IMR-90 (cell line): ENCODE measurements at regions not wholly inside any gene's neighbourhood (a gene's known extent, or its start where the extent isn't known, plus 50 kb on each side); places are given as distances from the start of the nearest gene placed in this dataset.

Experiments
- ATAC-seq: fragments of 200-7000 bp; cut with Tn5 transposase; 2 replicates; pipeline ENCODE4 v1.9.1; 2020; ENCODE audit warnings: low read depth, mild to moderate bottlenecking, moderate library complexity
- BruUV-seq: library from RNA; stranded (reverse); fragments of 400-500 nt; replicated peaks from 2 replicates; lab custom pipeline; 2021; lab: Mats Ljungman, UMichigan
- CTCF ChIA-PET: fragments of 300-600 bp; formaldehyde crosslinking; extraction: SDS; loops from one replicate; lab custom pipeline; 2021; ENCODE audit warnings: antibody characterized with exemption; lab: Yijun Ruan, JAX
- POLR2A ChIA-PET: fragments of 300-600 bp; sonication (Branson Sonifier 250); formaldehyde crosslinking; loops from one replicate; lab custom pipeline; 2022; ENCODE audit warnings: antibody characterized with exemption; ENCODE audit not compliant: unreplicated experiment; lab: Charles Lee
- DNase-seq: peaks from one replicate; pipeline ENCODE4 v3.0.0; 2013
- H2AFZ ChIP-seq: replicated peaks from 2 replicates; pipeline ENCODE3; 2013; ENCODE audit warnings: low read length, mild to moderate bottlenecking; ENCODE audit not compliant: poor library complexity
- H2AK5ac ChIP-seq: 2 replicates; pipeline ENCODE4 v1.6.1; 2013; ENCODE audit warnings: low read depth, low read length, inconsistent platforms
- H2AK9ac ChIP-seq: replicated peaks from 2 replicates; pipeline ENCODE3; 2013; ENCODE audit warnings: mild to moderate bottlenecking, low read depth, low read length, moderate library complexity; ENCODE audit not compliant: poor library complexity
- H2BK120ac ChIP-seq: 2 replicates; pipeline ENCODE4 v1.6.1; 2013; ENCODE audit warnings: low read depth, low read length, inconsistent platforms
- H2BK15ac ChIP-seq: 3 replicates; pipeline ENCODE4 v1.6.1; 2013; ENCODE audit warnings: low read depth, low read length, inconsistent platforms
- H2BK20ac ChIP-seq: 2 replicates; pipeline ENCODE4 v1.6.1; 2013; ENCODE audit warnings: low read depth, mild to moderate bottlenecking, inconsistent platforms, low read length, moderate library complexity
- H2BK5ac ChIP-seq: 2 replicates; pipeline ENCODE4 v1.6.1; 2013; ENCODE audit warnings: mild to moderate bottlenecking, low read depth, low read length, inconsistent platforms; ENCODE audit not compliant: poor library complexity, severe bottlenecking
- H3K14ac ChIP-seq: replicated peaks from 2 replicates; pipeline ENCODE4 v1.6.1; 2013; ENCODE audit warnings: low read depth, low read length, inconsistent platforms
- H3K18ac ChIP-seq: 2 replicates; pipeline ENCODE4 v1.6.1; 2013; ENCODE audit warnings: low read depth, low read length, control low read depth
- H3K23ac ChIP-seq: 2 replicates; pipeline ENCODE4 v1.6.1; 2013; ENCODE audit warnings: low read depth, low read length, inconsistent platforms
- H3K27ac ChIP-seq: 2 replicates; pipeline ENCODE4 v1.5.1; 2013; ENCODE audit warnings: mild to moderate bottlenecking, control low read depth, low read length; ENCODE audit not compliant: insufficient read depth
- H3K27me3 ChIP-seq: 2 replicates; pipeline ENCODE4 v1.6.1; 2013; ENCODE audit warnings: low read length; ENCODE audit not compliant: control insufficient read depth, insufficient read depth
- H3K36me3 ChIP-seq: 2 replicates; pipeline ENCODE4 v1.6.1; 2013; ENCODE audit warnings: low read length, mixed read lengths; ENCODE audit not compliant: control insufficient read depth, insufficient read depth
- H3K4ac ChIP-seq: 2 replicates; pipeline ENCODE4 v1.6.1; 2013; ENCODE audit warnings: low read depth, low read length, inconsistent platforms
- H3K4me1 ChIP-seq: 2 replicates; pipeline ENCODE4 v1.6.1; 2013; ENCODE audit warnings: low read length, mixed read lengths; ENCODE audit not compliant: control insufficient read depth, insufficient read depth
- H3K4me2 ChIP-seq: 2 replicates; pipeline ENCODE4 v1.6.1; 2013; ENCODE audit warnings: low read depth, mild to moderate bottlenecking, control low read depth, low read length, moderate library complexity
- H3K4me3 ChIP-seq: 2 replicates; pipeline ENCODE4 v1.5.1; 2013; ENCODE audit warnings: low read depth, mild to moderate bottlenecking, control low read depth, low read length, moderate library complexity; ENCODE audit not compliant: insufficient read depth
- H3K56ac ChIP-seq: 2 replicates; pipeline ENCODE4 v1.6.1; 2013; ENCODE audit warnings: low read length, inconsistent platforms; ENCODE audit not compliant: insufficient read depth; ENCODE audit errors: extremely low read depth
- H3K79me1 ChIP-seq, 2 experiments: 2 replicates each; pipeline ENCODE4 v1.6.1; 2013; ENCODE audit warnings: low read length in 2 of 2, inconsistent platforms in 1 of 2, low read depth in 1 of 2
- H3K9ac ChIP-seq: 2 replicates; pipeline ENCODE4 v1.6.1; 2013; ENCODE audit warnings: low read depth, low read length, control low read depth
- H3K9me1 ChIP-seq: 2 replicates; pipeline ENCODE4 v1.6.1; 2013; ENCODE audit warnings: low read length, inconsistent platforms; ENCODE audit not compliant: insufficient read depth
- H3K9me3 ChIP-seq: 2 replicates; pipeline ENCODE4 v1.6.1; 2013; ENCODE audit warnings: low read length; ENCODE audit not compliant: control insufficient read depth, insufficient read depth
- H4K20me1 ChIP-seq: 2 replicates; pipeline ENCODE4 v1.6.1; 2013; ENCODE audit warnings: low read length, inconsistent platforms; ENCODE audit not compliant: insufficient read depth
- H4K5ac ChIP-seq: 2 replicates; pipeline ENCODE4 v1.6.1; 2013; ENCODE audit warnings: mild to moderate bottlenecking, low read depth, low read length, control low read depth
- H4K8ac ChIP-seq, 2 experiments: 2 replicates each; pipeline ENCODE4 v1.6.1; 2013; ENCODE audit warnings: low read depth in 2 of 2, low read length in 2 of 2, control low read depth in 1 of 2, inconsistent platforms in 1 of 2
- H4K91ac ChIP-seq: 2 replicates; pipeline ENCODE4 v1.6.1; 2013; ENCODE audit warnings: low read depth, low read length, inconsistent platforms; ENCODE audit not compliant: insufficient read depth
- BHLHE40 ChIP-seq: fragments of 150-350 bp; IDR thresholded peaks from 2 replicates; pipeline ENCODE4 v1.6.1; 2016; ENCODE audit warnings: mild to moderate bottlenecking, low read depth, low read length
- FOS ChIP-seq: fragments of 150-350 bp; IDR thresholded peaks from 2 replicates; pipeline ENCODE4 v1.6.1; 2016; ENCODE audit warnings: low read depth, low read length
- MAFK ChIP-seq: IDR thresholded peaks from 2 replicates; pipeline ENCODE4 v1.6.1; 2012; ENCODE audit warnings: low read depth, low read length, improper control_type of control experiment
- MAZ ChIP-seq: IDR thresholded peaks from 2 replicates; pipeline ENCODE4 v1.6.1; 2012; ENCODE audit warnings: low read depth, mild to moderate bottlenecking, low read length, improper control_type of control experiment, moderate library complexity, borderline replicate concordance
- MXI1 ChIP-seq: IDR thresholded peaks from 2 replicates; pipeline ENCODE4 v1.6.1; 2012; ENCODE audit warnings: low read depth, mild to moderate bottlenecking, low read length, moderate library complexity, borderline replicate concordance
- NFE2L2 ChIP-seq: fragments of 150-350 bp; IDR thresholded peaks from 2 replicates; pipeline ENCODE4 v1.6.1; 2016; ENCODE audit warnings: low read depth, mild to moderate bottlenecking, low read length
- POLR2A ChIP-seq: IDR thresholded peaks from 2 replicates; pipeline ENCODE4 v1.6.1; 2012; ENCODE audit warnings: mild to moderate bottlenecking, low read depth, low read length
- RCOR1 ChIP-seq: IDR thresholded peaks from 2 replicates; pipeline ENCODE4 v1.6.1; 2012; ENCODE audit warnings: mild to moderate bottlenecking, low read length, improper control_type of control experiment; ENCODE audit not compliant: insufficient replicate concordance
- RFX5 ChIP-seq: IDR thresholded peaks from 2 replicates; pipeline ENCODE4 v1.8.0; 2012; ENCODE audit warnings: low read depth, mild to moderate bottlenecking, low read length, moderate library complexity
- WGBS, 2 experiments: methylation state at CpG; one replicate each; pipeline versions ENCODE4 v1.1.5 to v1.1.7; 2013; ENCODE audit warnings: missing lambda C conversion rate in 2 of 2; ENCODE audit not compliant: insufficient read length in 1 of 2; ENCODE audit errors: extremely low coverage in 2 of 2; 5-methylcytosine and 5-hydroxymethylcytosine counted together
- dilution Hi-C: fragments of 300-500 bp; cut with HindIII; formaldehyde crosslinking; loops from one replicate; pipeline ENCODE4 v1.14.3; 2018; ENCODE audit warnings: low sequenced_read_pairs; ENCODE audit not compliant: unreplicated experiment
- in situ Hi-C: fragments of 300-500 bp; cut with MboI; formaldehyde crosslinking; loops from 3 replicates; pipeline ENCODE4 v1.14.3; 2019; ENCODE audit warnings: low sequenced_read_pairs, inconsistent platforms, mixed read lengths
- intact Hi-C: fragments of 100-400 bp; cut with micrococcal nuclease; formaldehyde crosslinking; loops from 2 replicates; pipeline ENCODE4 v1.10.0; 2022
- TF ChIP-seq, protein P1 (sequence below): fragments of 150-350 bp; IDR thresholded peaks from 2 replicates; pipeline ENCODE4 v1.6.1; 2017; ENCODE audit warnings: mild to moderate bottlenecking, antibody characterized with exemption, low read length, low read depth
- TF ChIP-seq, protein P2 (sequence below): conservative IDR thresholded peaks from 2 replicates; pipeline ENCODE4 v1.5.1; 2012; ENCODE audit warnings: mild to moderate bottlenecking, low read depth, low read length, improper control_type of control experiment

- H3K23ac ChIP-seq = no peak overlapping the region
- in situ Hi-C loops = no loop called here
- TF ChIP-seq RCOR1 (no peak), MXI1 (no peak), POLR2A (no peak), NFE2L2 (no peak), BHLHE40 (no peak), MAFK (no peak), RFX5 (no peak), FOS (no peak), MAZ (no peak)
- TF ChIP-seq, protein P1, sequence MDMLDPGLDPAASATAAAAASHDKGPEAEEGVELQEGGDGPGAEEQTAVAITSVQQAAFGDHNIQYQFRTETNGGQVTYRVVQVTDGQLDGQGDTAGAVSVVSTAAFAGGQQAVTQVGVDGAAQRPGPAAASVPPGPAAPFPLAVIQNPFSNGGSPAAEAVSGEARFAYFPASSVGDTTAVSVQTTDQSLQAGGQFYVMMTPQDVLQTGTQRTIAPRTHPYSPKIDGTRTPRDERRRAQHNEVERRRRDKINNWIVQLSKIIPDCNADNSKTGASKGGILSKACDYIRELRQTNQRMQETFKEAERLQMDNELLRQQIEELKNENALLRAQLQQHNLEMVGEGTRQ = no peak
- TF ChIP-seq, protein P2, sequence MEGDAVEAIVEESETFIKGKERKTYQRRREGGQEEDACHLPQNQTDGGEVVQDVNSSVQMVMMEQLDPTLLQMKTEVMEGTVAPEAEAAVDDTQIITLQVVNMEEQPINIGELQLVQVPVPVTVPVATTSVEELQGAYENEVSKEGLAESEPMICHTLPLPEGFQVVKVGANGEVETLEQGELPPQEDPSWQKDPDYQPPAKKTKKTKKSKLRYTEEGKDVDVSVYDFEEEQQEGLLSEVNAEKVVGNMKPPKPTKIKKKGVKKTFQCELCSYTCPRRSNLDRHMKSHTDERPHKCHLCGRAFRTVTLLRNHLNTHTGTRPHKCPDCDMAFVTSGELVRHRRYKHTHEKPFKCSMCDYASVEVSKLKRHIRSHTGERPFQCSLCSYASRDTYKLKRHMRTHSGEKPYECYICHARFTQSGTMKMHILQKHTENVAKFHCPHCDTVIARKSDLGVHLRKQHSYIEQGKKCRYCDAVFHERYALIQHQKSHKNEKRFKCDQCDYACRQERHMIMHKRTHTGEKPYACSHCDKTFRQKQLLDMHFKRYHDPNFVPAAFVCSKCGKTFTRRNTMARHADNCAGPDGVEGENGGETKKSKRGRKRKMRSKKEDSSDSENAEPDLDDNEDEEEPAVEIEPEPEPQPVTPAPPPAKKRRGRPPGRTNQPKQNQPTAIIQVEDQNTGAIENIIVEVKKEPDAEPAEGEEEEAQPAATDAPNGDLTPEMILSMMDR = no peak
- H3K79me1 ChIP-seq = no peaks in the 10 kb centered on the region
- dilution Hi-C loops = no loop called here
- DNase-seq (no peak), ATAC-seq (no peak)
- H3K9ac ChIP-seq = no peak overlapping the region
- peaks cover 39% of the 10 kb centered on the region for H3K27me3 ChIP-seq
- H2AK9ac ChIP-seq = no peak overlapping the region
- no peak overlapping the region for H3K14ac ChIP-seq
- intact Hi-C loops = no loop called here
- CTCF ChIA-PET = no interaction called here
- no peak overlapping the region for H2AFZ ChIP-seq
- WGBS, 2 experiments = 38% methylated on average over 3 of the region's 5 CpGs; no CpG with 5 or more reads in 1 of the 2 experiments
- H3K18ac ChIP-seq = no peak overlapping the region
- no peaks in the 10 kb centered on the region for H3K9me3 ChIP-seq
- no peaks in the 10 kb centered on the region for H3K4me1 ChIP-seq
- no peak overlapping the region for H2BK15ac ChIP-seq
- no peak overlapping the region for H3K4ac ChIP-seq
- H4K5ac ChIP-seq = no peak overlapping the region
- BruUV-seq = no TSS peak
- no peak overlapping the region for H3K4me3 ChIP-seq
- no peaks in the 10 kb centered on the region for H4K20me1 ChIP-seq
- H2BK20ac ChIP-seq = no peak overlapping the region
- POLR2A ChIA-PET = no interaction called here
- no peaks in the 10 kb centered on the region for H3K36me3 ChIP-seq
- H4K91ac ChIP-seq = no peak overlapping the region
- H2BK120ac ChIP-seq = no peak overlapping the region
- H3K4me2 ChIP-seq = no peak overlapping the region
- H3K27ac ChIP-seq = no peak overlapping the region
- H3K9me1 ChIP-seq = no peaks in the 10 kb centered on the region
- H2AK5ac ChIP-seq = no peak overlapping the region
- no peak overlapping the region for H2BK5ac ChIP-seq
- no peak overlapping the region for H3K56ac ChIP-seq
- no peak overlapping the region for H4K8ac ChIP-seq
Observed at GRCh38 chr11:10998674-10999073, 140.8 kb upstream of the ZBED5 start.
